H1 (cell line): ENCODE measurements at regions not wholly inside any gene's neighbourhood (a gene's known extent, or its start where the extent isn't known, plus 50 kb on each side); places are given as distances from the start of the nearest gene placed in this dataset.

Experiments used
- CTCF ChIA-PET: fragments of 300-600 bp; sonication (Branson Sonifier 250); formaldehyde crosslinking; loops from one replicate; lab custom pipeline; 2021; ENCODE audit not compliant: partially characterized antibody; lab: Charles Lee
- POLR2A ChIA-PET: fragments of 300-600 bp; sonication (Branson Sonifier 250); formaldehyde crosslinking; loops from one replicate; lab custom pipeline; 2021; ENCODE audit warnings: inconsistent platforms; ENCODE audit not compliant: partially characterized antibody; lab: Charles Lee
- DNase-seq, 2 experiments: peaks; one replicate each; pipeline versions ENCODE4 v3.0.0 to v3.0.0-alpha.2; 2010 to 2022; ENCODE audit warnings: low spot score in 2 of 2, low read depth in 1 of 2, mixed read lengths in 1 of 2
- FAIRE-seq: peaks from 2 replicates; lab custom pipeline; 2011; peaks lifted over from hg19 to GRCh38; lab: Jason Lieb, UNC
- H2AFZ ChIP-seq: 2 replicates; pipeline ENCODE4 v1.8.1; 2012; ENCODE audit warnings: low read length, inconsistent platforms
- H2AK5ac ChIP-seq: 2 replicates; pipeline ENCODE4 v1.6.1; 2013; ENCODE audit warnings: low read depth, low read length
- H2BK120ac ChIP-seq: replicated peaks from 2 replicates; pipeline ENCODE3; 2013; ENCODE audit warnings: low read depth, low read length, inconsistent platforms
- H2BK12ac ChIP-seq: 2 replicates; pipeline ENCODE4 v1.6.1; 2013; ENCODE audit warnings: low read depth, low read length
- H2BK15ac ChIP-seq: 2 replicates; pipeline ENCODE4 v1.6.1; 2013; ENCODE audit warnings: low read length
- H2BK20ac ChIP-seq: 2 replicates; pipeline ENCODE4 v1.6.1; 2013; ENCODE audit warnings: low read length
- H2BK5ac ChIP-seq: 2 replicates; pipeline ENCODE4 v1.6.1; 2013; ENCODE audit warnings: low read depth, low read length
- H3K14ac ChIP-seq: 2 replicates; pipeline ENCODE4 v1.6.1; 2013; ENCODE audit warnings: inconsistent platforms; ENCODE audit not compliant: insufficient read length
- H3K18ac ChIP-seq: 2 replicates; pipeline ENCODE4 v1.6.1; 2013; ENCODE audit warnings: low read length; ENCODE audit errors: extremely low read depth
- H3K23ac ChIP-seq: 2 replicates; pipeline ENCODE4 v1.6.1; 2013; ENCODE audit warnings: inconsistent platforms; ENCODE audit not compliant: insufficient read length
- H3K23me2 ChIP-seq: 2 replicates; pipeline ENCODE4 v1.6.1; 2013; ENCODE audit warnings: low read depth, low read length
- H3K27ac ChIP-seq: 2 replicates; pipeline ENCODE4 v1.6.1; 2011; ENCODE audit warnings: low read depth, low read length, inconsistent platforms
- H3K27me3 ChIP-seq, 4 experiments: replicated peaks in 1 of 4; 1 replicate in 1 of 4; 2 replicates in 3 of 4; pipeline versions ENCODE4 v1.6.1 to v1.8.1; 2011 to 2013; ENCODE audit warnings: low read length in 3 of 4, mild to moderate bottlenecking in 3 of 4, inconsistent platforms in 2 of 4, mixed read lengths in 2 of 4, moderate library complexity in 1 of 4; ENCODE audit not compliant: control insufficient read depth in 3 of 4, insufficient read depth in 3 of 4; ENCODE audit errors: extremely low read depth in 1 of 4
- H3K36me3 ChIP-seq, 4 experiments: 2 replicates each; pipeline versions ENCODE4 v1.6.1 to v1.8.1; 2011 to 2013; ENCODE audit warnings: mild to moderate bottlenecking in 4 of 4, low read length in 3 of 4, moderate library complexity in 2 of 4, control low read depth in 1 of 4, inconsistent platforms in 1 of 4; ENCODE audit not compliant: insufficient read depth in 4 of 4, control insufficient read depth in 2 of 4
- H3K4ac ChIP-seq: replicated peaks from 2 replicates; pipeline ENCODE3; 2013; ENCODE audit warnings: low read length, low read depth, mixed read lengths, inconsistent platforms; ENCODE audit not compliant: insufficient read length
- H3K4me1 ChIP-seq, 4 experiments: replicated peaks in 1 of 4; 1 replicate in 1 of 4; 2 replicates in 3 of 4; pipeline versions ENCODE4 v1.6.1 to v1.8.1; 2011 to 2013; ENCODE audit warnings: low read length in 3 of 4, inconsistent platforms in 2 of 4, mixed read lengths in 1 of 4; ENCODE audit not compliant: insufficient read depth in 4 of 4, control insufficient read depth in 3 of 4
- H3K4me2 ChIP-seq, 2 experiments: 2 replicates each; pipeline versions ENCODE4 v1.6.1 to v1.8.1; 2011 to 2013; ENCODE audit warnings: low read depth in 2 of 2, low read length in 2 of 2, control low read depth in 1 of 2, inconsistent platforms in 1 of 2, mild to moderate bottlenecking in 1 of 2; ENCODE audit not compliant: insufficient read depth in 1 of 2
- H3K4me3 ChIP-seq, 4 experiments: fragments of 200-600, 300-600 bp in 1 of 4; sonication (generic), shearing (Covaris generic), sonication (Bioruptor Twin) in 1 of 4; 2 replicates each; pipeline versions ENCODE4 v1.5.1 to v1.8.1; 2011 to 2016; ENCODE audit warnings: low read length in 4 of 4, low read depth in 3 of 4, control low read depth in 2 of 4, inconsistent platforms in 2 of 4, mild to moderate bottlenecking in 2 of 4, mixed read lengths in 1 of 4, moderate library complexity in 1 of 4; ENCODE audit not compliant: insufficient read depth in 2 of 4; ENCODE audit errors: extremely low read depth in 1 of 4
- H3K56ac ChIP-seq: replicated peaks from 2 replicates; pipeline ENCODE3; 2013; ENCODE audit warnings: low read depth, mild to moderate bottlenecking, mixed read lengths, low read length, inconsistent platforms; ENCODE audit not compliant: insufficient read length
- H3K79me1 ChIP-seq: 2 replicates; pipeline ENCODE4 v1.6.1; 2013; ENCODE audit warnings: low read depth, low read length, control low read depth
- H3K79me2 ChIP-seq, 2 experiments: 2 replicates each; pipeline versions ENCODE4 v1.6.1 to v1.8.1; 2012 to 2013; ENCODE audit warnings: low read length in 2 of 2, mild to moderate bottlenecking in 2 of 2, inconsistent platforms in 1 of 2; ENCODE audit not compliant: insufficient read depth in 2 of 2, control insufficient read depth in 1 of 2
- H3K9ac ChIP-seq, 4 experiments: replicated peaks in 1 of 4; 1 replicate in 1 of 4; 2 replicates in 3 of 4; pipeline versions ENCODE4 v1.6.1 to v1.8.1; 2011 to 2013; ENCODE audit warnings: low read depth in 3 of 4, low read length in 3 of 4, control low read depth in 2 of 4, mild to moderate bottlenecking in 2 of 4, moderate library complexity in 2 of 4, inconsistent platforms in 1 of 4; ENCODE audit errors: extremely low read depth in 1 of 4
- H3K9me3 ChIP-seq, 2 experiments: 2 replicates each; pipeline versions ENCODE4 v1.6.1 to v1.8.1; 2012 to 2013; ENCODE audit warnings: mild to moderate bottlenecking in 2 of 2, moderate library complexity in 2 of 2, control low read depth in 1 of 2, inconsistent platforms in 1 of 2, low read depth in 1 of 2, low read length in 1 of 2, mixed read lengths in 1 of 2; ENCODE audit not compliant: insufficient read depth in 2 of 2
- H4K20me1 ChIP-seq, 2 experiments: replicated peaks in 1 of 2; 2 replicates each; pipeline versions ENCODE3 to v1.8.1; 2011 to 2013; ENCODE audit warnings: inconsistent platforms in 2 of 2, low read length in 2 of 2, mild to moderate bottlenecking in 1 of 2; ENCODE audit not compliant: insufficient read depth in 2 of 2, control insufficient read depth in 1 of 2
- H4K5ac ChIP-seq: 2 replicates; pipeline ENCODE4 v1.6.1; 2013; ENCODE audit warnings: low read length, low read depth, mixed read lengths, inconsistent platforms; ENCODE audit not compliant: insufficient read length
- H4K8ac ChIP-seq: 2 replicates; pipeline ENCODE4 v1.8.0; 2013; ENCODE audit warnings: mild to moderate bottlenecking, moderate library complexity, low read length, inconsistent platforms; ENCODE audit not compliant: insufficient read depth; ENCODE audit errors: extremely low read depth
- H4K91ac ChIP-seq: replicated peaks from 2 replicates; pipeline ENCODE3; 2013; ENCODE audit warnings: low read length, mixed read lengths, inconsistent platforms; ENCODE audit not compliant: insufficient read length
- POLR2AphosphoS5 ChIP-seq: IDR thresholded peaks from 2 replicates; pipeline ENCODE4 v1.6.1; 2011; ENCODE audit warnings: low read depth, low read length
- SIN3A ChIP-seq, 2 experiments: IDR thresholded peaks in 1 of 2; conservative IDR thresholded peaks in 1 of 2; 2 replicates each; pipeline ENCODE4 v1.6.1; 2011 to 2012; ENCODE audit warnings: low read length in 2 of 2, improper control_type of control experiment in 1 of 2, low read depth in 1 of 2, mild to moderate bottlenecking in 1 of 2
- WGBS, 2 experiments: shearing (Covaris generic) in 1 of 2; methylation state at CpG; one replicate each; pipeline versions ENCODE4 v1.1.6 to v1.1.7; 2013 to 2015; ENCODE audit warnings: low lambda C conversion rate in 2 of 2, mixed read lengths in 2 of 2, inconsistent platforms in 1 of 2, low coverage in 1 of 2, missing lambda C conversion rate in 1 of 2; ENCODE audit not compliant: insufficient replicate concordance in 2 of 2, insufficient coverage in 1 of 2, insufficient read length in 1 of 2; ENCODE audit errors: extremely low coverage in 1 of 2, missing lambda C conversion rate in 1 of 2; 5-methylcytosine and 5-hydroxymethylcytosine counted together

- Histone ChIP-seq H4K91ac (no peak overlapping the region), H3K23me2 (no peaks in the 10 kb centered on the region), H3K4me3 (no peak overlapping the region), H3K27ac (no peak overlapping the region), H2BK20ac (no peak overlapping the region), H3K56ac (no peak overlapping the region), H2BK15ac (no peak overlapping the region), H3K27me3 (no peaks in the 10 kb centered on the region), H3K4ac (no peak overlapping the region), H4K5ac (no peak overlapping the region), H2BK5ac (no peak overlapping the region), H2AFZ (no peak overlapping the region), H3K79me1 (no peaks in the 10 kb centered on the region), H3K79me2 (no peaks in the 10 kb centered on the region), H4K20me1 (no peaks in the 10 kb centered on the region), H3K4me1 (no peaks in the 10 kb centered on the region), H3K36me3 (no peaks in the 10 kb centered on the region), H2BK120ac (no peak overlapping the region), H3K4me2 (no peak overlapping the region), H3K18ac (no peak overlapping the region), H3K14ac (no peak overlapping the region), H3K9me3 (no peaks in the 10 kb centered on the region), H3K23ac (no peak overlapping the region), H2BK12ac (no peak overlapping the region), H4K8ac (no peak overlapping the region), H3K9ac (no peak overlapping the region), H2AK5ac (no peak overlapping the region)
- POLR2A ChIA-PET: no interaction called here
- DNase-seq (no peak), FAIRE-seq (no peak)
- CTCF ChIA-PET: no interaction called here
- 92% methylated on average over 2 of the region's 2 CpGs; no CpG with 5 or more reads in 1 of the 2 experiments for WGBS, 2 experiments
- TF ChIP-seq SIN3A (conservative IDR thresholded peaks at IDR 0.05 in 1 of 2, IDR thresholded peaks at IDR 0.05 in 1 of 2; ENCODE audit: low read depth in 1 of 2, low read length in 2 of 2): no peak
- TF ChIP-seq POLR2AphosphoS5: no peak
Observed at GRCh38 chr3:25056-25455, 171.5 kb upstream of the CHL1 start.
